CD4-positive, alpha-beta T cell treated with Interleukin-2 at 100 ng/mL for 4 hours (primary cell): ENCODE measurements at regions not wholly inside any gene's neighbourhood (a gene's known extent, or its start where the extent isn't known, plus 50 kb on each side); places are given as distances from the start of the nearest gene placed in this dataset.

Experiments used
- DNase-seq: peaks from one replicate; pipeline ENCODE4 v3.0.0-alpha.2; 2020; ENCODE audit warnings: low spot score

- DNase-seq, result no peak
Observed at GRCh38 chr1:175826705-175827104, 83.3 kb upstream of the TNR start.

- no peak for DNase-seq
Observed at GRCh38 chr1:175824079-175824478, 80.7 kb upstream of the TNR start.

- no peak for DNase-seq
Observed at GRCh38 chr1:175823406-175823805, 80.0 kb upstream of the TNR start.

DNA sequence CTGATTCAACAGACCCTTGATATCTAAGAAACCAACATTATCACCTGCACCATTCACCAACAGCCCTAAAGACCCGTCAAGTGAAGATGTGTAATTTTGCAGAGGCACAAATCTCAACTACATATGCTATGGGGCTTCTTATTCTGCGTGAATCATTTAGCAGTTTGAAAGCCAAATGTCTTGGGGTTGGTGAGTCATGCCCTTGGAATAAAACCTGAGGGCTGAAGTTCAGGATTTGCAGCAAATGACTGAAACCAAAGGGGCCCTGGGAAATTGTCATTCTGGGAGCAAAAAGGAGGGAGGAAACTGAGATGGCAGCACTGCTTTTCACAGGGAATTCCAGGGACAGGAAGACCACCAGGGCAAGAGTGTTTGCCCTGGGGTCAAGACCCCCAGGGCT, 79.2 kb upstream of the TNR start:
- no peak for DNase-seq

DNA sequence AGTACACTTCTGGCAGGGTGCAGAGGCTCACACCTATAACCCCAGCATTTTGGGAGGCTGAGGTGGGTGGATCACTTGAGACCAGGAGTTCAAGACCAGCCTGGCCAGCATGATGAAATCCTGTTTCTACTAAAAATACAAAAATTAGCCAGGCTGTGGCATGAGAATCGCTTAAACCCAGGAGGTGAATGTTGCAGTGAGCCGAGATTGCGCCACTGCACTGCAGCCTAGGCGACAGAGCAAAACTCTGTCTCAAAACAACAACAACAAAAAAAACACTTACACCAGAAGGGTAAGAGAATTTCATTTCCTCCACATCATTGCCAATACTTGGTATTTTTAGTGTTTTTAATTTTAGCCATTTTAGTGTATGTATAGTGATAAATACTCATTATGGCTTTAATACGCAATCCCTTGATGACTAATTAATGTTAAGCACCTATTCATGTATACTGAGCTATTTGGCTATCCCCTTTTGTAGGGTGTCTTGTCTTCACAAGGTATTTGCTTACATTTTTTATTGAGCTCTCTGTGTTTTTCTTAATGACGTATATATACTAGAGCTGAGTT, 77.1 kb upstream of the TNR start:
- no peak for DNase-seq

GRCh38 chr1:175818929-175819328, 75.5 kb upstream of the TNR start:
- DNase-seq, result no peak

DNA sequence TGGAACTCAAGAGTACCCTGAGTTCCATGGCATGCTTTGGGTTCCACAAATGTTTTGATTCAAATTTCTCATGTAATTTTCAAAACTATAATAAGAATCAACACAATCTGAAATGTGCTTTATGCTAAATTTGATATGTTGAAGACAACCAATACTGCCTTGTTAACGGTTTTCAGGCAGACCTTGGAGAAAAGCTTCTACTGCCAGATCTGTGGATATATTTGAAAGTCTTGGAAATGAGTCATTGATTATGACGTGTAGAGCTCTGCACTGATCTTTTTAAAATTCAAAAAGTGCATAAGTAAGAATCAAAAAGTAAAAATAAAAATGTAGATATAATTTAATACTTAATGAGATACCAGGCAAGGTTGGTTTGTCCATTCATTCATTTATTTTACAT, 74.0 kb upstream of the TNR start:
- no peak for DNase-seq

- DNase-seq, result no peak
Observed at GRCh38 chr1:175814885-175815284, 71.5 kb upstream of the TNR start.

- no peak for DNase-seq
Observed at GRCh38 chr1:175812936-175813335, 69.5 kb upstream of the TNR start.

DNA sequence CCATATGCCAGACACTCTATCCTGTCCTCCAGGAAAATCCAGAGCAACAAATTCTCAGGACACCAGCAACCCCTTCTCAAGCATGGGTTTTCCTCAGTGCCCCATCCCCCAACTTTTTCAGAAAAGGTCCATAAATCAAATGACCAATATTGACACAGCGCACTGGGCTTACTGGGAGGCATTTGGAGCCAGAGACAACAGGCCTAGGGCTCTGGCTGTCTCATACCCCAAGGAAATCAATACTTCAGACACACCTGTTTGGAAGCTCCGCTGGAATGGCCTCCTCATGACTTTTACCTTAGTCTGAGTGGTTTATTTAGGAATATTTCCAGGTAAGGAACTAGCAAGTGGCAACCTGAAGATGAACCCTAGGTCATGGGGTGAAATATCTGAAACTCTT, 66.9 kb upstream of the TNR start:
- DNase-seq, result no peak

- no peak for DNase-seq
Observed at GRCh38 chr1:175808999-175809398, 65.6 kb upstream of the TNR start.

DNA sequence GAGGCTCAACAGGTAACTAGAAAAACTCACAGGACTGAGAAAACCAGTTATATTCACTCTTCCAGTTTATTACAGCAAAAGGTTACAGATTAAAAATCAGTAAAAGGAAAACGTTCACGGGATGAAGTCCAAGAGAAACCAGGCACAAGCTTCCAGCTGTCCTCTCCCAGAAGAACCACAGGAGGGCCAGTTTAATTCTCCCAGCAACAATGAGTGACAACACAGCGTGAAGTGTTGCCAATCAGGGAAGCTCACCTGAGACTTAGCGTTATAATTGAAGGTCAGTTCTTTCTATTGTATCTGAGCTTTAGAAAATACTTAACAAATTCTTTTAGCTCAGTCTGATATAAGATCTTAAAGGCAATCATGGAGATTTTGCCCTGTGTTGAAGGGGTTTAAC, 65.2 kb upstream of the TNR start:
- DNase-seq, result no peak

GRCh38 chr1:175804561-175804960, 61.2 kb upstream of the TNR start:
- no peak for DNase-seq

DNA sequence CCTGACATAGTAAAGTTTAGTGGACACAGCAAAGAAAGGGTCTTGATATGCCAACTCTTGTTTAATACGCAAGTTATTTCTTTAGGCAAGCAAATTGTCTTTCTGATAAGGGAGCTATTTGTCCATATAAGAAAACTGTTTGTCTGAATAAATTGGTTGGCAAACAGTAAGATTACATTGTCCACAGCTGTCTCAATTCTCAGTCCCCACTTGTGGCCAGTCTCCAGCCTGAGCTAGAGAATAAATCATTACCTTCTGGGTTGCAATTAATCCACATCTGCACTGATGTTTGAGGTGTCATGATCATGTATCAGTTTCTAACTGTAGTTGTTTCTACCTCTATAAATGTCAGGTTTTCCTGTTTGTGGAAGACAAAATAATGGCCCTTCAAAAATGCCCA, 60.0 kb upstream of the TNR start:
- DNase-seq, result no peak

DNA sequence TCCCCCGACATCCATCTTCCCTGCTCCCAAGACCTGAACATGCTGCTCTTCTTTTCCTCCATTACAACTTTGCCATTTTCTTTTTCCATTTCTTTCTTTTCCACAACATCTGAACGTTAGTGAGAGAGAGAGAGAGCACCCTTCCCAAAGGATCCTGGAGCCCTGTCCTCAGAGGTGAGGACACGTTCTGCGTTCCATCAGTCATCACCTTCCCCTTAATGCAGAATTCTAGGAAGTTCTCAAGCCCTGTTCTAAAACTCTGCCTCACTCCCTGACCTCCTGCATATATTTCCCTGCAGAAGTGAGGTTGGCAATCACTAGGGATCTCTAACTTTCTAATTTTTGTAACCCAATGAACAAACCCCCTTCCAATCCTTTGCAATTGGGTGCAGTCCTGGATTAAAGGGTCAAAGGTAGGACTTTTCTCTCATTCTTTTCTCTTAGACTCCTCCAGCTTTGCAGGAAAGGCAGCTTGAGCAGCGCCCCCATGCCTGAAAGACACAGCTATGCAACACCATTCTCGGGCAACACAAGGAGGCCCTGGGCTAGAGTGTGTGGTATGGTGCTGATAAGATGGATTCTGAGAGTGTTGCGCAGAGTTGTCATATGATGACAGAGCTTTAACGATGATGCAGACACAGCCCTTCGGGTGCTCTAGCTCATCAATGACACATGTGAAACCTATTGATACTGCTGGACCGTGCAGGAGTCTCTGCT, 59.2 kb upstream of the TNR start:
- DNase-seq, result no peak

- DNase-seq, result no peak
Observed at GRCh38 chr1:175801979-175802378, 58.6 kb upstream of the TNR start.

- no peak for DNase-seq
Observed at GRCh38 chr1:175797576-175797975, 54.2 kb upstream of the TNR start.

DNA sequence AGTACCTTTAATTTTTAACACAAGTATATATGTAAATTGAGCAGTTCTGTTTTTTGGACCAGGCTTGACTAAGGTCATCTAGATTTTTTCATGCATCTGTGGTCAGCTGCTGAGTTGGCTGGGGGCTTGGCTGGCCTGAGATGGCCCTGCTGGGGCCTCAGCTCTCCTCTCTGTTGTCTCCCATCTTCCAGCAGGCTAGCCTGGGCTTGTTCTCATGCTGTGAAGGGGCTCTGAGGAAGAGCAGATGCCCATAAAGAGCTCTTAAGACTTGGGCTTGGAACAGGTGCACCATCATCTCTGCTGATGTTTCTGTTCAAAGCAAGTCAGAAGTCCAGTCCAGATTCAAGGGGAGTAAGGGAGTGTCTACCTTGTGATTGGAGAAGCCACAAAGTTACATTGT, 51.2 kb upstream of the TNR start:
- DNase-seq, result no peak

DNA sequence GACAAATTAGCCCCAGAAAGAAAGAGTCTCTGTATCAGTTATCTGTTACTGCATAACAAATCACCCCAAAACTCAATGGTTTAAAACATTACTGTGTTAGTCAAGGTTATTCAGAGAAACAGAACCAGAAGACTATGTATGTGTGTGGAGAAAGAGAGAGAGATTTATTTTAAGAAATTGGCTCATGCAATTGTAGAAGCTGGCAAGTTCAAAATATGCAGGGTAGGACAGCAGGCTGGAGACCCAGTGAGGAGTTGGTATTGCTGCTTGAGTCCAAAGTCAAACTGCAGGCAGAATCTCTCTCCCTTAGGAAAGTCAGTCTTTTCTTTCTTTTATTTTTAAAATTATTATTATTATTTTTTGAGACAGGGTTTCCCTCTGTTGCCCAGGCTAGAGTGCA, 50.2 kb upstream of the TNR start:
- no peak for DNase-seq
